NCI-H345 (cell line): ENCODE measurements at regions not wholly inside any gene's neighbourhood (a gene's known extent, or its start where the extent isn't known, plus 50 kb on each side); places are given as distances from the start of the nearest gene placed in this dataset.
A peak's percentile ranks its signal among the peaks of the same experiment; 100 is the strongest.

Experiments
- DNase-seq: peaks from one replicate; lab custom pipeline; 2025; lab: John Stamatoyannopoulos, UW

- no peak for DNase-seq
These were observed 514.4 kb upstream of the SALL1 start for GRCh38 chr16:51665436-51665998.

- DNase-seq, result no peak
These were observed 507.5 kb upstream of the SALL1 start for GRCh38 chr16:51658531-51658930.

DNA sequence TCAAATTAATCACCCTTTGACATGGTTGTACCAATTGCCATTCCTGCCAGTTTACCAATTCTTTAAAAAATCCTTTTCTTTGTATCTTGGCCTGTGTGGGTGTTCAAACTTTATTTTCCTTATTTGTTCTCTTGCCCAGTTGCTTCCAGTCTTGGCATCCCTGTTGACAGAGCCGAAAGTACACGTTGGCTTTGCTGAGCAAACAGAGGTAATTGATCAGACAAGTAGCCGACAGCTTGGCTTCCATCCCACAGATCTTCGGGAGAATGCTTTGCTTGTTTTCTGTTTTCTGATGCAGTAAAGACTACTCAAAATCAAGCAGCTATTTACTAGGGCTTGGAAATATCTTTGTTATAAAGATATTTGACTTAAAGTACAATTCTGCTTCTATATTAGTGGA lies 506.8 kb upstream of the SALL1 start:
- peak; percentile 37 for DNase-seq

GRCh38 chr16:51655249-51655648 lies 504.2 kb upstream of the SALL1 start:
- DNase-seq, result no peak

DNA sequence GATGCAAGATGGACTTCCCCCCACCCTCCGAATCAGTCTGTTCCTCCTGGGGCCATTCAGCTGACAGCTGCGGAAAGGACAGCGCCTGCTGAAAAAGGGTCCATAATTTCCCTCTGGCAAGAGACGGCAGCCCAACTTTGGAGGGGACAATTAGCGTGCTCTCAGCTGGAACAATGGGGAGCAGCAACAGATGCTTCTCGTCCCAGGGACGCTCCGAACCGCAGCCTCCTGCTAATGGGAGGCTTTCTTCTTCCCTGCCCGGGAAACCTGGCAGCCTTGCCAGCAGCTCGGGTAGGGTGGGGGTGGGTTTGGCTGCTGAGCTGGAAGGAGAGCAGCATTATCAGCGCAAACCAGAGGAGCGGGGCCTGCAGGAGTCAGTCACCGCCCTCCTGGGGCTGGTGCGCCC lies 500.0 kb upstream of the SALL1 start:
- no peak for DNase-seq

GRCh38 chr16:51649631-51650030 lies 498.6 kb upstream of the SALL1 start:
- no peak for DNase-seq

- no peak for DNase-seq
These were observed 497.5 kb upstream of the SALL1 start for GRCh38 chr16:51648526-51648925.

DNA sequence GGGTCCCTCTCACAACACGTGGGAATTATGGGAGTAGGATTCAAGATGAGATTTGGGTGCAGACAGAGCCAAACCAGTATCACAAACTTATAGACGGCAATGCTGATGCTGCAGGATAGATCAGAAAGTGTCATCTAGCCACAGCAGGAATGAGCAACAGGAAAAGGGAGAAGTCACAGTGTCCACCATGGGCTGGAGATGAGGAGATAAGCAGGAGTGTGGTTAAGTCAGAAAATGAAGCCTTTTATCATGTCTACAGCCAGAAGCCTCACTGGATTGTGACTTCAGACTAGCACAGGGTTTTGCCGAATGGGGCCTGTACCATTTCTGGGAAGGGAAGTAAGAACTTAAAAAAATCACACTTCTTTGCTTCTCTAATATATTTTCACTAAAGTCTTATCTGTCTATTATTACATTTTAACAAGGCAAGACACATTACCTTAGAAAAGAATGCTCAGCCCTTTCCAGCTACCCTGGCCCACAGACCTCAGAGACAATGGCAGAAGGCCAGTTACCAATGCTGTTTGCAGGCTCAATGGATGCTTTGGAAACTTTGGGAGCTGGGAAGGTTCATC lies 490.2 kb upstream of the SALL1 start:
- DNase-seq, result no peak

GRCh38 chr16:51640196-51640595 lies 489.1 kb upstream of the SALL1 start:
- no peak for DNase-seq

- DNase-seq, result no peak
These were observed 487.5 kb upstream of the SALL1 start for GRCh38 chr16:51638339-51639135.

- no peak for DNase-seq
These were observed 486.7 kb upstream of the SALL1 start for GRCh38 chr16:51637770-51638094.

- no peak for DNase-seq
These were observed 486.1 kb upstream of the SALL1 start for GRCh38 chr16:51636920-51637769.

DNA sequence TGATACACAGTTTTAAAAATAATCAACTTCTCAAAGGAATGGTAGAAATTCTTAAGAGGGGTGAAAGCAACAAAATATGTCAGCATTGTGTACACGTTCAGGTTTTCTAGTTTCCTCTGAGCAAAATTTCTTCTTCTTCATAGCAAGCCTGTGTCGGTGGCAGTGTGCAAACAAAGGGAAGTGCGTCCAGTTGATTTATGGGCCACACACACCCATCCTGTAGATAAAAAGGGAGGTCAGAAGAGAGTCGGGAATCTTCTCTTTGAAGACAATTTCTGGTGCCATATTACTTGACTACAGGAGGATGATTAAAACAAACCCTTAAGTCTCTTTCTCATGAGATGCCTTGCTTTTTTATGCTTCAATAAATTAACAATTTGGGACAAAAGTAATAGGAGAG lies 484.1 kb upstream of the SALL1 start:
- DNase-seq, result no peak

DNA sequence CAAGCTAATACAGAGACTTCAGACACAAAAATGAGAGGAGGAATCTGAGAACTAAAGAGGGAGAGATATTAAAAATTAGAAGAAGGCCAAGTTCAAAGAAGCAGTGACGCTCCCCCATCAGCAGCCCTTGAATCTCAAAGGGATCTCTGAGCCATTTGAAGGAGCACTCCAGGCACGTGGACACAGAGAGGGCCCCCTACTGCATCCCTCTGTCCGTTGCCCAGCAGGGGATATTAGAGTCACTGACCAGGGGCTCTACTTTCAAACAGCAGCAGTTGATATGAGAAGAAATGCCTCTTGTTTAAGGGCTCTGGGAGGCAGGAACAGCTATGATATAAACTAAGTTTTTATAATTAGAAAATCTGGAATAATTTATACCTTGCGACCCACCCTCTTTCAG lies 479.0 kb upstream of the SALL1 start:
- no peak for DNase-seq

GRCh38 chr16:51629576-51629975 lies 478.5 kb upstream of the SALL1 start:
- DNase-seq, result no peak

- no peak for DNase-seq
These were observed 473.2 kb upstream of the SALL1 start for GRCh38 chr16:51624080-51624775.

DNA sequence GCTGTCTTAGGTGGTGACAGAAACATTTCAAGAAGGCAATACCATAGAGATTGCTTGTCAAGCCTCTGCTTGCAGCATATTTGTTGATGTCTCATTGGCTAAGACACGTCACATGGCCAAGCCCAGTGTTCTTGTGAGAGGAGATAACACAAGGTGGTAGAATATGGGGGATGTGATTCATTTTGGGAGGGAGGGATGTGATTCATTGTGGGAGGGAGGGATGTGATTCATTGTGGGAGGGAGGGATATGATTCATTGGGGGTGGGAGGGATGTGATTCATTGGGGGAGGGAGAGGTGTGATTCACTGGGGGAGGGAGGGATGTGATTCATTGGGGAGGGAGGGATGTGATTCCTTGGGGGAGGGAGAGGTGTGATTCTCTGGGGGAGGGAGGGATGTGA lies 470.5 kb upstream of the SALL1 start:
- DNase-seq, result no peak

DNA sequence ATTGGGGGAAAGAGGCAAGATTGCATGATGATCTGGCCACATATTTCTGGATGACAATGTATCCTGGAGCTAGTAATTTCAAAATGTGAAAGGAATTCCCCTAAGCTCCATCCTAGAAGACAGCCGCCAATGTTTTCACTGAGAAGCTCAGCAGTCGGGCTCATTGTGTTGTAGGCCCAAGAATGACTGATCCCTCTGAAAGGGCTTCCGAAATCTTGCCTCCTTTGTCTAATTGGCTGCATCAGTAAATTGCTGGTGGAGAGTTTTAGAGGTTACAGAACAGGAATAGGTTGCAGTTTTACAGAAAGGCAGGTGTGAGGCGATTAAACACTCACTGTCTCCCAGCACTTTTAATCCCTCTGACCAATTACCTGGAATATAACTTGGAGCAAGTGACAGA lies 464.1 kb upstream of the SALL1 start:
- no peak for DNase-seq

DNA sequence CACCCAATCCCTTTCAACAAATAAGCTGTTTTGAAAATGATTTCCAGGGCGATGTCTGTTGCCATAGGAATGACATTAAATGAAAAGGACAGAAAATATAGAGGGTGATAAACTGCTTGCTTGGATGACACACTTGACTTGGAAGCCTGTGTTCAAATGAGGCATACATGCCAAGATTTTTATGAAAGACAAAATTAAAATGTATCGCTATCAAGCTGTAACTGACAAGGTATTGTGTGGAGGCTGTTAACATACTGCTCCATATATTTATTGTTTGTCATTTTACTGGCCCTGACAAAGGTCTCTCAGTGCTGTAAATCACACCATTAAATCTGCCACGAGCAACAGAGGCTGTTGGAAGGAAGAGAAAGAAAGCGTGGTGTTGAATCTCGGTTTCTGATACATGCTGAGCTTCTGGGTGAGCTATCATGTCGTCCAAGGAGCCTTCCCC lies 456.2 kb upstream of the SALL1 start:
- DNase-seq, result no peak

DNA sequence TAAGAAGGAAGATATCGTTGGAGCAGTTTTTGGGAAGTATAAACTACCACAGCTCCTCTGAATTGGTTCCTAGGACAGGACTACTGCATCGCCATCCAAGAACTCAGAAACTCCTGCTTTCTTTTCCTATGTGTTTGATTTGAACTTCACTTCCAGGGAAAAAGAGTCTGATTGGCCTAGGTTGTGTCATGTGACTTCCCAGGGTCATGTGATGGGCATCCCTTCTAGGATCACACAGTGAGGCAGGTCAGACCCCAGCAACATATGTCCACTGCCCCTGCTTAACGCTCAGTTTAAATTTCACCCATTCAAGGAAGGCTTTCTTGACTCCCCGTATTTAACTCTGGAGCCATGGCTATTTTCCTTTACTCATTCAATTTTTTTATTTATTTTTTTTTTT lies 445.2 kb upstream of the SALL1 start:
- DNase-seq, result no peak

- DNase-seq, result no peak
These were observed 441.6 kb upstream of the SALL1 start for GRCh38 chr16:51592535-51593300.
